ENCODE measurements at regions not wholly inside any gene's neighbourhood (a gene's known extent, or its start where the extent isn't known, plus 50 kb on each side); places are given as distances from the start of the nearest gene placed in this dataset.

- H3F3A ChIP-seq (ENCODE audit: low read length, unreplicated experiment), result no peaks in the 10 kb centered on the region
- H3K27me3 ChIP-seq (ENCODE audit: low read length), result no peaks in the 10 kb centered on the region
- intact Hi-C loops (cut with micrococcal nuclease), result no loop called here
- no peak overlapping the region for H3K4me3 ChIP-seq (ENCODE audit: low read length)
- no peak overlapping the region for H2AFZ ChIP-seq (ENCODE audit: low read length)
- H3K9me2 ChIP-seq (replicated peaks; ENCODE audit: low read length), result no peaks in the 10 kb centered on the region
- CTCF ChIA-PET, result no interaction called here
- H3K79me2 ChIP-seq (ENCODE audit: low read length), result no peaks in the 10 kb centered on the region
- ATAC-seq, result no peak
- no peak overlapping the region for H3K27ac ChIP-seq (ENCODE audit: low read length)
- H3K4me2 ChIP-seq (ENCODE audit: low read length), result no peak overlapping the region
- no TSS peak for BruUV-seq (replicated peaks)
- no peaks in the 10 kb centered on the region for H3K36me3 ChIP-seq (ENCODE audit: low read depth, low read length)
- no peaks in the 10 kb centered on the region for H3K9me3 ChIP-seq (ENCODE audit: low read length)
- no peak overlapping the region for H3K9ac ChIP-seq (ENCODE audit: low read length)
- H4K20me1 ChIP-seq (ENCODE audit: low read length), result no peaks in the 10 kb centered on the region
- TF ChIP-seq EZH2phosphoT487 (IDR thresholded peaks at IDR 0.05; ENCODE audit: borderline replicate concordance, low read length), result no peak
- POLR2A ChIA-PET (ENCODE audit: unreplicated experiment), result no interaction called here
- no peak for DNase-seq
- H3K4me1 ChIP-seq (ENCODE audit: insufficient read depth, low read length), result peaks cover 8% of the 10 kb centered on the region; the same call in 1 of the 2 replicates
Observed at GRCh38 chr12:58801986-58802385, 118.3 kb downstream of the LRIG3 start.

GRCh38 chr12:58803908-58804307 is 116.4 kb downstream of the LRIG3 start:
- TF ChIP-seq CTCF (conservative IDR thresholded peaks at IDR 0.05; ENCODE audit: low read depth, low read length) (no peak), EZH2phosphoT487 (IDR thresholded peaks at IDR 0.05; ENCODE audit: borderline replicate concordance, low read length) (no peak), EZH2 (IDR thresholded peaks at IDR 0.05; ENCODE audit: low read length, unreplicated experiment) (no peak)
- no TSS peak for BruUV-seq (replicated peaks)
- no peaks in the 10 kb centered on the region for H3K36me3 ChIP-seq (ENCODE audit: low read depth, low read length)
- no peaks in the 10 kb centered on the region for H3K9me3 ChIP-seq (ENCODE audit: low read length)
- no peak overlapping the region for H3K9ac ChIP-seq (ENCODE audit: low read length)
- ChIA-PET CTCF (no interaction called here), POLR2A (ENCODE audit: unreplicated experiment) (no interaction called here)
- no peaks in the 10 kb centered on the region for H3K27me3 ChIP-seq (ENCODE audit: low read length)
- peaks cover 8% of the 10 kb centered on the region; the same call in 1 of the 2 replicates for H3K4me1 ChIP-seq (ENCODE audit: insufficient read depth, low read length)
- H3K79me2 ChIP-seq (ENCODE audit: low read length), result no peaks in the 10 kb centered on the region
- 0 out of 2 replicates have a peak overlapping the region, but pooled peaks have one; percentile 14 for H3K4me2 ChIP-seq (ENCODE audit: low read length)
- no peaks in the 10 kb centered on the region for H3K9me2 ChIP-seq (replicated peaks; ENCODE audit: low read length)
- H2AFZ ChIP-seq (ENCODE audit: low read length), result no peak overlapping the region
- H3K4me3 ChIP-seq (ENCODE audit: low read length), result no peak overlapping the region
- peak; percentile 66 for DNase-seq
- no peak; the same call in 1 of the 2 replicates for ATAC-seq
- no peaks in the 10 kb centered on the region for H3F3A ChIP-seq (ENCODE audit: low read length, unreplicated experiment)
- intact Hi-C loops (cut with micrococcal nuclease), result no loop called here
- H4K20me1 ChIP-seq (ENCODE audit: low read length), result no peaks in the 10 kb centered on the region
- no peak overlapping the region for H3K27ac ChIP-seq (ENCODE audit: low read length)

- peaks cover 8% of the 10 kb centered on the region; the same call in 1 of the 2 replicates for H3K4me1 ChIP-seq (ENCODE audit: insufficient read depth, low read length)
- no peaks in the 10 kb centered on the region for H3F3A ChIP-seq (ENCODE audit: low read length, unreplicated experiment)
- H2AFZ ChIP-seq (ENCODE audit: low read length), result no peak overlapping the region
- POLR2A ChIA-PET (ENCODE audit: unreplicated experiment), result no interaction called here
- intact Hi-C loops (cut with micrococcal nuclease), result no loop called here
- no TSS peak for BruUV-seq (replicated peaks)
- peak; percentile 66 for TF ChIP-seq CTCF (conservative IDR thresholded peaks at IDR 0.05; ENCODE audit: low read depth, low read length)
- no peak for TF ChIP-seq EZH2 (IDR thresholded peaks at IDR 0.05; ENCODE audit: low read length, unreplicated experiment)
- no peak for TF ChIP-seq EZH2phosphoT487 (IDR thresholded peaks at IDR 0.05; ENCODE audit: borderline replicate concordance, low read length)
- H3K36me3 ChIP-seq (ENCODE audit: low read depth, low read length), result no peaks in the 10 kb centered on the region
- H3K4me3 ChIP-seq (ENCODE audit: low read length), result no peak overlapping the region
- H3K27me3 ChIP-seq (ENCODE audit: low read length), result no peaks in the 10 kb centered on the region
- no peaks in the 10 kb centered on the region for H3K9me2 ChIP-seq (replicated peaks; ENCODE audit: low read length)
- CTCF ChIA-PET, result no interaction called here
- peak; percentile 40 for DNase-seq
- H4K20me1 ChIP-seq (ENCODE audit: low read length), result no peaks in the 10 kb centered on the region
- H3K27ac ChIP-seq (ENCODE audit: low read length), result no peak overlapping the region
- no peak overlapping the region for H3K9ac ChIP-seq (ENCODE audit: low read length)
- ATAC-seq, result peak; percentile 46; the same call in 1 of the 2 replicates
- H3K4me2 ChIP-seq (ENCODE audit: low read length), result no peak overlapping the region
- H3K9me3 ChIP-seq (ENCODE audit: low read length), result no peaks in the 10 kb centered on the region
- H3K79me2 ChIP-seq (ENCODE audit: low read length), result no peaks in the 10 kb centered on the region
Observed at GRCh38 chr12:58804749-58805148, 115.6 kb downstream of the LRIG3 start.
